Psoas muscle (tissue), 7 donors: ENCODE measurements at regions not wholly inside any gene's neighbourhood (a gene's known extent, or its start where the extent isn't known, plus 50 kb on each side); places are given as distances from the start of the nearest gene placed in this dataset.

Source experiments
- ATAC-seq, 4 donors: fragments of 200-7000 bp; cut with Tn5 transposase; one replicate each; pipeline ENCODE4 v1.9.1; 2020; ENCODE audit warnings: moderate library complexity in 3 of 4, mild to moderate bottlenecking in 2 of 4
- DNase-seq, 2 donors: peaks; one replicate each; pipeline ENCODE4 v3.0.0-alpha.2; 2020
- H3K27ac ChIP-seq: fragments of 200-600 bp; one replicate; pipeline ENCODE4 v1.8.0; 2022
- H3K27me3 ChIP-seq, 3 donors: fragments of 200-600 bp in 1 of 3; one replicate each; pipeline versions ENCODE4 v1.6.1 to v1.8.0; 2013 to 2022; ENCODE audit warnings: low read length in 2 of 3, mild to moderate bottlenecking in 2 of 3, moderate library complexity in 1 of 3; ENCODE audit not compliant: insufficient read depth in 3 of 3
- H3K36me3 ChIP-seq, 2 donors: fragments of 200-600 bp in 1 of 2; one replicate each; pipeline versions ENCODE4 v1.6.1 to v1.8.0; 2013 to 2022; ENCODE audit warnings: low read depth in 1 of 2, mild to moderate bottlenecking in 1 of 2, moderate library complexity in 1 of 2; ENCODE audit not compliant: insufficient read depth in 1 of 2
- H3K4me1 ChIP-seq: fragments of 200-600 bp; one replicate; pipeline ENCODE4 v1.8.0; 2022
- H3K4me3 ChIP-seq: fragments of 200-600 bp; one replicate; pipeline ENCODE4 v1.8.0; 2022; ENCODE audit warnings: mild to moderate bottlenecking
- H3K9me3 ChIP-seq: fragments of 200-600 bp; one replicate; pipeline ENCODE4 v1.8.0; 2022
- CTCF ChIP-seq: fragments of 200-600 bp; IDR thresholded peaks from one replicate; pipeline ENCODE4 v1.8.0; 2022; ENCODE audit warnings: antibody characterized with exemption
- WGBS, 3 donors: extraction: QIAGEN DNeasy Blood & Tissue Kit; methylation state at CpG; one replicate each; pipeline versions ENCODE4 v1.1.6 to v1.1.7; 2013; 5-methylcytosine and 5-hydroxymethylcytosine counted together
- intact Hi-C, 2 donors: fragments of 100-400 bp; cut with DNase I; formaldehyde crosslinking; loops; one replicate each; pipeline versions ENCODE4 v1.11.0 to v1.14.2; 2022
- donor health status: healthy with polysubstance abuse.
- donor health status: DM: no; HTN: no; CAD: no; lungs with moderate emphysema.
- donor health status: Bipolar disorder and iron deficiency.
- donor health status: healthy.
- donor health status: DM: yes; HTN: yes; CAD: no.
- donor health status: DM: no; HTN: no; CAD: no.
- donor health status: DM: yes; HTN: yes; CAD: no.

- TF ChIP-seq CTCF: no peak
- Histone ChIP-seq H3K4me1 (no peaks in the 10 kb centered on the region), H3K4me3 (no peak overlapping the region), H3K36me3 (no peaks in the 10 kb centered on the region), H3K27me3 (no peaks in the 10 kb centered on the region), H3K9me3 (no peaks in the 10 kb centered on the region), H3K27ac (no peak overlapping the region)
- DNase-seq (no peak), ATAC-seq (no peak)
- WGBS, 3 donors: 62 to 80% (median 74%) methylated on average over 1 of the region's 1 CpG
- intact Hi-C loops: no loop called here
Measured at GRCh38 chr14:21964180-21964579, 290.6 kb upstream of the OR4E1 start.

GRCh38 chr14:21960636-21961035 is 287.0 kb upstream of the OR4E1 start:
- no peak for TF ChIP-seq CTCF
- no peaks in the 10 kb centered on the region for H3K4me1 ChIP-seq
- DNase-seq (no peak), ATAC-seq (no peak)
- H3K27ac ChIP-seq: no peak overlapping the region
- WGBS, 3 donors: 43 to 53% (median 50%) methylated on average over 1 of the region's 1 CpG
- no peaks in the 10 kb centered on the region for H3K36me3 ChIP-seq
- intact Hi-C loops: no loop called here
- no peaks in the 10 kb centered on the region for H3K27me3 ChIP-seq
- no peaks in the 10 kb centered on the region for H3K9me3 ChIP-seq
- H3K4me3 ChIP-seq: no peak overlapping the region

- DNase-seq: no peak
- H3K36me3 ChIP-seq: no peaks in the 10 kb centered on the region
- H3K27me3 ChIP-seq: no peaks in the 10 kb centered on the region
- intact Hi-C loops: no loop called here
- no peaks in the 10 kb centered on the region for H3K4me1 ChIP-seq
- no peak overlapping the region for H3K4me3 ChIP-seq
- TF ChIP-seq CTCF: no peak
- no peaks in the 10 kb centered on the region for H3K9me3 ChIP-seq
- no peak overlapping the region for H3K27ac ChIP-seq
- 51 to 62% (median 56%) methylated on average over 3 of the region's 3 CpGs for WGBS, 3 donors
- ATAC-seq: no peak
Measured at GRCh38 chr14:21941885-21942284, 268.3 kb upstream of the OR4E1 start.

GRCh38 chr14:21940887-21941856 is 267.6 kb upstream of the OR4E1 start:
- intact Hi-C loops: no loop called here
- H3K9me3 ChIP-seq: no peaks in the 10 kb centered on the region
- TF ChIP-seq CTCF: peak; percentile 7
- no peak for DNase-seq
- no peak for ATAC-seq
- H3K4me1 ChIP-seq: no peaks in the 10 kb centered on the region
- H3K27ac ChIP-seq: no peak overlapping the region
- no peak overlapping the region for H3K4me3 ChIP-seq
- H3K36me3 ChIP-seq: no peaks in the 10 kb centered on the region
- no peaks in the 10 kb centered on the region for H3K27me3 ChIP-seq
- 59 to 66% (median 65%) methylated on average over 7 of the region's 7 CpGs for WGBS, 3 donors
